Fibroblast of skin of left quadriceps (primary cell): ENCODE measurements at regions not wholly inside any gene's neighbourhood (a gene's known extent, or its start where the extent isn't known, plus 50 kb on each side); places are given as distances from the start of the nearest gene placed in this dataset.

Experiments
- DNase-seq, 2 experiments: peaks; one replicate each; pipeline ENCODE4 v3.0.0-alpha.2; 2013; ENCODE audit warnings: low read depth in 2 of 2

DNA sequence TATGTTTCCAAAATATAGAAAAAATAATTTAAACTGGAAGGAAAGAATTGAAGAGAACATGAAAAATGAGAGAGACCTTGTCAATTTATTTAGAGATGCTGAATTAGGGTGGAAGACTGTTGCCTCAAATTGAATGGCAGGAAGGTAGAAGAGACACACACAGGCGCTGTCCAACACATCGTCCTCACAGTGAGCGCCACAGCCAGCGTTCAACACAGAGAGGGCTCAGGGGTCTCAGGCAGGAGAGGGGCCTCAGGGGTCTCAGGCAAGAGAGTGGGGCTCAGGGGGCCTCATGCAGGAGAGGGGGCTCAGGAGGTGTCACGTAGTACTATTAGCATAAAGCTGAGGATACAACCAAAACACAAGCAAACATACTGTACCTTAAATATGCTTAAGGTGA lies 65.7 kb downstream of the TMEM18 start:
- DNase-seq, result no peak

DNA sequence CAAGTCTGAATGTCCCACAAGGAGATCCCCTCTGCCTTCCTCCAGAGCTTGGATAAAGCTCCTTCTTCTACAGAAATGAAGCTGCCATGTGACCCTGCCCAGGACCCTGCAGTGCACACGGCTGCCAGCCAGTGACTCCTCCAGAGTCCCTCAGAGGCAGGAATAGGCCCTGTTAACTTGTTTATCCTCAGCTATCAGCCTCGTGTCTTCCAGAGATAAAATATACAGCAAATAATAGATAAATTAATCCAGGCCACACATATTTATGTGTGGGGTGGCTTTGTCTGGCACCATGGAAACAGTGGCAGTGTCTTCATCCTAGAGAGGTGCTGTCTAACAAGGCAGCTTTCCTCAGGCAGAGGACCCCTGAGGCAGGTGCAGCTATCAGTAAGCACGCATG lies 66.7 kb downstream of the TMEM18 start:
- no peak for DNase-seq

DNA sequence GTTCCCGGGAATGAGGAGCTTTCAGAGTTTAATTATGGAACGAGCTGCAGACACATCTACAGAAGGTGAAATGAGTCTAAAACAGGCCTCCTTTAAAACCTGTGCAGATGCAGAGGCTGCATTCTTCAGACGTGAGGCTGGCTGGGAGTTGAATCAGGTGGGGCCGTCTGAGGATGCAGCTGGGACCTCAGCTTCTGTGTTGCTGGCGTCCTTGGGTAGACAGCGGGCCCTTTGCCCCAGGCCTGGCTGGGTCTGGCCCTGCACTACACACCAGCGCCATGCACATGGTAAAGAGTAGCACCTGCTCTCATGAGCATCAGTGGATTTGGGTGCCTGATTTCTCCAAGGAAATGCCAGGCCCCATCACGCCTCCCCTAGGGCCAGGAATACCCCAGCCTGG lies 67.3 kb downstream of the TMEM18 start:
- no peak for DNase-seq

DNA sequence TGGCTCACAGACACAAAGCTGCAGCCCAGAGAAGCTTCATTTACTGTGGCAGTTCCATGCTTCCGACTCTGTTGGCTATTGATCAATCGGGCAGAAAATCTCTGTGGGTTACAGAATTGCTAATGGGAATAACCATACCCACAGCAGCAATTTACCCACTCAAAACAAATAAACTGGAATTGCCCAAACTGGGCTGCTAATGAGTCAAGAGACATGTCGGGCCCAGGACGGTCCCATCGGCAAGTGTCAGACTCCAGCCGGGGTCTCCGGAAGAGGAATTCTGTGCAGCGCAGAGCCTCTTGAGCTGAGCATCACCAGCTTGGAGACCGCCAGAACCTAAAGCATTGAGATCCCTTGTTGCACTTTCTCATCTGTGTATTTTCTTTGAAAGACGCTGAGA lies 67.8 kb downstream of the TMEM18 start:
- DNase-seq, result no peak

DNA sequence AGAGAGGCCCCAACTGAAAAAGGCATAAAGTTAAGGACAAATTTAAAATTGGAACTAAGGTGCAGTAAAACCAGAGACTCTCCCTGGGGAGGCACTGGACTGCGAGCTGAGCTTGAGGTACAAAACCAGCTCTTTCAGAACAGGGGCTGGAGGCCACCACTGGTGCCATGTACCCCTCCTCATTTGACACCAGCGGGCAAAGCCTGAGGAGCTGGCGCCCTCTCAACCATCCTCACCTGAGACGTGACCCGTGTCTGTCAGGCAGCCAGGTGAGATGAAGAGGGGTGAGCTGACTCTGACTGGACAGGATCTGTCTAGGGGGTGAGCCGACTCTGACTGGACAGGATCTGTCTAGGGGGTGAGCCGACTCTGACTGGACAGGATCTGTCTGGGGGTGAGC lies 68.5 kb downstream of the TMEM18 start:
- no peak for DNase-seq

DNA sequence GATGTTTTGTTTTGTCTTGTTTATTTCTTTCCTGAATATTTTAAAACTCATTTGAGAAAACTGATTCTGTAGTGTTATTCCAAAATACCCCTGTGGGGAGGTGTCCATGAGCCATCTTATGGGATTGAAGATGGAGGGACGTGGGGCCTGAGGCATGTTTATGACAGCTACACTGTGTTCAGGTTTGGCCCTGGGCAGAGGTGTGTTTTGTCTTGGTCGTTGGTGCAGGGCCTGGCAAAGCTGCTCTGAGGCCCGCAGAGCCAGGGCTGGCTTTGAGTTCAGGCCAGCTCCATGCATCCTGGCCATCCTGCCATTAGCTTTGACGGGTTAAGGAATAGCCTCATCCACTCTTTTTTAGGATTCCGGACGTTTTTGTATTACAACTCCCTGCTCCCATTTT lies 68.9 kb downstream of the TMEM18 start:
- DNase-seq, result no peak

DNA sequence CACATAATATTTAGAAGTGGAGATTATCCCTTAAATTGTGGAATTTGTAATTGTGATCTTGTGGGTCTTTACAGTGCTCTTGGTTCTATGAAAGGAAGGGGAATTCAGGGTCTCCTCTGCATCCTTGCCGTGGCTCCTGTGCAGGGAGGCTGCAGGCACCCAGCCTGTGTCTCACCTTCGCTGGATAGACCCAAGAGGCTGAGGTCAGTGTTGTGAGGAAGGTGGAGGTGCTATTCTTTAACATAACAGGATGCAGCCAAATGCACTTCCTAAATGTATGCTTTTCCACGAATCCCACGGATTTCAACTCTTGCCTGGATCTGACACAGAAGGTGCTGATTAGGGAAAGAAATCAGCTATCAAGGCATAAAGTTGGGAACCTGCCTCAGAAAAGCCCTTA lies 69.5 kb downstream of the TMEM18 start:
- DNase-seq, result no peak

DNA sequence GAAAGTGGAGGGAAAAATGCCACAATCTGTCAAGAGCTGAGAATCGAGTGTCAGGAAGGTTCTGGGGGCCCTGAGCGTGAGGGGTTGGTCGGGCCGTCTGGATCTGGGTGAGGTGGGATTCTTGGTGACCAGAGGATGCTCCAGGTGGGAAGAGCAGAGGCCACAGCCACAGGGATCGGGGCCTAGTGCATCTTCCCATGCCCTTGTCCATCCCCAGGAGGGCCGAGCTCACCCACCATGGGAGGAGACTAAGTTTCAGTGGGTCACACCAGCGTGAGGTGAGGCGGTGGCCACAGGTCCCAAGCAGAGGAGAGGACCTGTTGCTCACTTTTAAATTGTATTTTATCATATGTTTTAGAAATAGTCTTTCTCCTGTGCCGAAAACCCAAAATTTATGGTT lies 70.0 kb downstream of the TMEM18 start:
- DNase-seq, result no peak

DNA sequence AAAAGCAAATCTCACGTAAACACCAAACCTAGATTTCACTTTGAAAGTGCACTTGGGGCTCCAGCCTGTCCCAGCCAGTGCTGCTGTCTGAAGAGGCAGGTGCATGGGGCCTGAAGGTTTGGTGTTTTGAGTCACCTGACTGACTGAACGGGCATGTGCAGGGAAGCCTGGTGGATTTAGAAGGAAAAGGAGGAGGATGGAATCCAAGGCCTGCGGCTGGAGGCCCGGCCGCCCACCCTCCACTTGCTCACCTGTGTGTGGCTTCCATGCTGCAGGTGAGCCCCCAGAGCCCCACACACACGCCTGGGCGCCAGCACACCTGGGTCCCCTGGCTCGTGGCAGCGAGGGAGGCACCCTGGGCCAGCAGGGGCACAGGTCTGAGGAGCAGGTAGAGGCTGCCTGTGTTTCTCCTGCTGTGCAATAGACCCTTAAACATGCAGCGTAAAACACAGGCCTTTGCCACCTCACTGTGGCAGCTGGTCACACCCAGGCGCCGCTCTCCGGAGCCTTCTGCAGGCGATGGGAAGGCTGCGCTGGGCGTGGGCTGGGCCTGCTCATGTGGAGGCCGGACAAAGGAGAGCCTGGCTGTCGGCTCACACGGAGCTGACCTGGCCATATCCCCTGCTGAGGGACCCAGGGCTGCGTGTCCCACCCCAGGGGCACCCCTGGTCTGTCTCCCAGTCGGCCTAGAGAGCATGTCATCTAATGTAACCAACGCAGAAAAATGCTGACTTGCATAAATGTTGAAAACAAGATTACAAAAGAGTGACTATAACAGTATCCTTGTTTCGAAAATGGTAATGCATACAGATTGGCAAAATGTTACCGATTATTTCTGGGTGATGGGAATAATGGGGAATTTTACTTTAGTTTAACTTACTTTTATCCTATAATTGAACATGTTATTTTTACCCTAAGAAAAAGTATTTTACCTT lies 71.3 kb downstream of the TMEM18 start:
- no peak for DNase-seq

DNA sequence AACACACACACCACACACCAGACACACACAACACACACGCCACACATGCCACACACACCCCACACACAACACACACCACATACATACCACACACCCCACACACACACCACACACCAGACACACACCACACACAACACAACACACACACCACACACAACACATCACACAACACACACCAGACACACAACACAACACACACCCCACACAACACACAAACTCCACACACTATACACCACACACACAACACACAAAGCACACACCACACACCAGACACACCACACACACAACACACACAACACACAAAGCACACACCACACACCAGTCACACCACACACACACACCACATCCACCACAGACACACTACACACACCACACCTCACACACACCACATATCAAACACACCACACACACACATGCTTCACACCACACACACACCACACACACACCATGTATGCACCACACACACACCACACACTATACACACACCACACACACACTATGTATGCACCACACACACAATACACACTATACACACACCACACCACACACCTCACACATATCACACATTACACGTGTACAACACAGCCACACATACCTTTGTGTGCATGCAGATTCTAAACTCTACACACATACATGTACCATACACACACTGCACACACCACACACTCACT lies 72.2 kb downstream of the TMEM18 start:
- DNase-seq, result no peak

DNA sequence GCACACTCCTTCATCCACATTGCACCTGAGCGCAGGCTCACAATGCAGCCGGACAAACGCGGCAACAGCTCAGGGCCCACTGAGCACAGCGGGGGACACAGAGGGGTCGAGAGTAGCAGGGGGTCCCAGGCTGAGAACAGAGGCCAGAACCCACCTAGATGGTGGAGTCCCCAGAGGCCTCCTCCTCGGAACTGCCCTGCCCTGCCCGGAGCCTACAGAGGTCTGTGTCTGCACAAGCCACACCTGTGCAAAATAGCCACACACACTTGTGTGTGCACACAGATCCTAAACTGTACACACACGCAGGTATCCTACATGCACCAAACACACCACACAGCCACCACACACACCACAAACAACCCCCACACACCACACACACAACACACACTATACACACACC lies 72.8 kb downstream of the TMEM18 start:
- no peak for DNase-seq

DNA sequence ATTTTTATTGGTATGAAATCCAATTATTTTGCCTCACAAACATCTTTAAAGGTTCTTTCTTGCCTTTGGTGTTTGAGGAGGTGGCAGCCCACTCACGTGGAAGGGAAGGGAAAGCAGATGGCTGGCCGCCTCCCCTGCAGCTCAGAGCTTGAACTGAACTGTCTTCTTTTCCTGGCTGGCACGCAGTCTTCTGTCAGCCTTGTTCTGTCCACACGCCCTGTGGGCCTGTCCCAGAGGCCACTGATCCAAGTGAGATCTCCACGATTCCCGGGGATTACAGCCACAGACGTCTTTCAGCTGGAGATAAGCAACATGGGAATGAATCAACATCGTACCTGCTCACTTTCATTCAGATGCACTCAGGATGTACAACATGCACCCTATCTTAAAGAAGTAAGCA lies 73.3 kb downstream of the TMEM18 start:
- no peak for DNase-seq

DNA sequence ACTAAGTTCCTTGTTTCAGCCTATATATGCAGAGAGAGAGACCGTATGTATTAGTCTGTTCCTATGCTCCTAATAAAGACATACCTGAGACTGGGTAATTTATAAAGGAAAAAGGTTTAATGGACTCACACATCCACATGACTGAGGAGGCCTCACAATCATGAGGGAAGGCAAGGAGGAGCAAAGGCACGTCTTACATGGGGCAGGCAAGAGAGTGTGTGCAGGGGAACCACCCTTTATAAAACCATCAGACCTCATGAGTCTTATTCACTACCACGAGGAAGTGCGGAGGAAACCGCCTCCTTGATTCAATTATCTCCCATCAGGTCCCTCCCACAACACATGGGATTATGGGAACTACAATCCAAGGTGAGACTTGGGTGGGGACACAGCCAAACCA lies 73.8 kb downstream of the TMEM18 start:
- DNase-seq, result no peak

DNA sequence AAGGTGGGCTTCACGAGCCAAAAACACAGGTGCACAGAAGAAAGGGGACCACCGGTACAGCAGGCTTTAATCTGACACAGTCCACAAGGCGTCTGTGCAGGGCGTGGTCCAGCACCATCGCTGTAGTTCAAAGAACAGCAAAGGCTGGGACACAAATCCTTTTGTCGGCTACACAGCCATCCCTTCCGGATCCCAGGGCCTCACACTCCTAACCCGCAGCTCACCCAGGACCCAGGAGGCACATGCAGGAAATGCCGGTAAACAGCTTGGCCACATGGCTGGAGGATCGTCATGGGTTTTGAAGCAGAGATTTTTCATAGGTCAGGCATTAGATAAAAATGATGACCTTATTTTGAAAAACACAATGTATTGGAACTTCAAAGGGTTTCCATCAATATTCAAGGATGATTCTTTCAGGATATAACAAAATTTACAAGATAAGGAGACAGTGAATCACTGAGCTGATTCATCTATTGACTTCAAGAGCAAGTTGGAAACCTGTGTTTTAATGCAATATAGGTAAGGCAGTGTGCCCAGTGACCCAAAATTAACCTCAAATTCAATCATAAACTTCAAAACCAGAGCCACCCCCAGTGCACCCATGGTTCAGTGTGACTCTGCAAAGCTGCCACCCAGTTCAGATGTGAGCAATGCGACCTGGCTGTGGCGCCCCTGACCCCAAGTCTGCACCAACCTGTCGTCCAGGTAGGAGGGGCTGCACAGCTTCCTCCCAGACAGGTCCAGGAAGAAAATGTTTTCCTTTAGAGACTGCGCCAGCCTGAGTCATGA lies 74.4 kb downstream of the TMEM18 start:
- DNase-seq, result no peak

DNA sequence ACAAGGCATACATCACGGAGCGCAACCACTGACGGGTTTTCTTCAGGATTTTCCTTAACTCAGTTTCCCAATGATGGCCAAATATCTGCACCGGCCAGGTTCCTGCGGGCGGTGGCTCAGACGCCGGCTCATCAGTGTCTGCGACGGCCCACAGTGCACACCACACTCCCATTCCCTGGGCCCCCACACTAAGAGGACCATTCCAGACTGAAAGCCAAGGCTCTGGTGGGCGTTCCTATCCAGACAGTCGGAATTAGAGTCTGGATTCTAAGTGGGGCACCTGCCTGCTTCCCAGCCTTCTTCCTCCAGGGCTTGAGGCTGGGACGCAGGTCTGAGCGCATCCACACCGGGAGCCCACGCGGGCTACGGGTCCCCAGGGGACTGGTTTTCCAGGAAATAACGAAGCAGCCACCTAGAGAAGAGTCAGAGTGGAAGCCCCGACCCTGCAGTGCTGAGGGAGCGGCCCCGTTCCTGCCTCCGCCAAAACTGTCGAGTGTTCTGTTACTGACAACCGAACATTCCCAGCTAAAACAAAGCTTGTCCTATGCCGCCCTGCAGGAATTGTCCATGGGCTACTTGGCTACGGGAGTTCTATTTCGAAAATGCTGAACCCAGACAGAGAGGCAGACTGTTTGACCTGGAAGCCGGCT lies 75.3 kb downstream of the TMEM18 start:
- no peak for DNase-seq

DNA sequence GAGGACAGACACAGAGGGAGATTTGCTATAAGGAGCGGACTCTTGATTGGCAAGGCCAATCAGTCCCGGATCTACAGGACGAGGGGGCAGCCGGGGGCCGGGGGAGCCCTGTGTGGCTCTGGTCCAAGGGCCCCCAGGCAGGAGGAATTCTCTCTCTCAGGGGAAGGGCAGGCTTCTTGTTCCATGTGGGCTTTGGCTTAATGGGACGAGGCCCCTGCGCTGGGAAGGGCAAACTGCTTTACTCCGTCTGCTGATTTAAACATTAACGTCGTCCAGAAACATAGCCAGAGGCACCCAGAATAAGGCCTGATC lies 75.9 kb downstream of the TMEM18 start:
- no peak for DNase-seq

DNA sequence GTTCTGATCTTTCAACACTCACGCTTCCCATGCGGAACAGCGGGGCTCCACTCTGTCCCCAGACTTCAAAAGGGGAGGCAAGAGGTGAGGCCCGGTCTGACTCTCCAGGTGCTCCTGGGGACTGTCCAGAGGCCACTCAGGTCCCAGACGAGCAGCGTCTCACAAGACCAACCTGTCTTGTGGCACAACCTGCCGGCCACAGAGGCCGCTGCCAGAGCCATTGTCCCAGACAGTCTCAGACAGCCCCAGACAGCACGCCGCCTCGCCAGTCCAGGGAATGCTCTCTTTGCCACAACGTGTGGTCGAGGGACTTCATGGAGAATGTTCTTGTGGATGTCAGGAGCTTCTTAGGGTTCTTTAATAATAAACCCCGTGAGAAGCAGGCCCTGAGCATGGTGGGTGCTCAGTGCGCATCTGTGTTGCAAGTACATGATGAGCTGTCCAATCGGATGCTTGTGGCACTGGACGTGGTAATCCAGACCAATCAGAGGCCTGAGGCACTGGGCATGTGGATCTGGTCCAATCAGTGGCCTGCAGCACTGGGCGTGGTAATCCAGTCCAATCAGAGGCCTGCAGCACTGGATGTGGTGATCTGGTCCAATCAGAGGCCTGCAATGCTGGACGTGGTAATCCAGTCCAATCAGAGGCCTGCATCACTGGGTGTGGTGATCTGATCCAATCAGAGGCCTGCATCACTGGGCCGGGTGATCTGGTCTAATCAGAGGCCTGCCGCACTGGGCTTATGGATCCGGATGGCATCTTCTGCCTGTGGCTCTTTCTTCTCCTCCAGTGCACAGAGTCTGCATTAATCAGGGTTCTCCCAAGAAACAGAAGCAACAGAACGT lies 76.4 kb downstream of the TMEM18 start:
- DNase-seq, result no peak

DNA sequence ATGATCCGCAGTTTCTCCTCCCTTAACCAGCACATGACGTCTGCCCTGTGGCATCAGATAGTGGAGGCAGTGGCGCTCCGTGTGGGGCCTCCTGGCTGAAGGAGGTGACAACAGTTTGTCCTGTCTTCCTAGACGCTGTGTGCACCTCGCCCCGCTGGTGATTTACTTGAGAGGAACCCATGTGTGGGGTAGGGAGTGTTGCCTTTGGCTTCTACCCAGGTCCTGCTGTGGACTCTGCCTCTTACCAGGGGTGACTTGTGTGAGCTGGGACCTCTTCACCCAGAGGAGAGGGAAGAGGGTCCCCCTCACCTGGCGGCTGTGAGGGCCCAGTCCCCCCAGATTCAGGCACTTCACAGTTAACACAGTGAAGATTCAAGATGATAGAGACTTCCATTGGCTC lies 77.6 kb downstream of the TMEM18 start:
- no peak for DNase-seq

DNA sequence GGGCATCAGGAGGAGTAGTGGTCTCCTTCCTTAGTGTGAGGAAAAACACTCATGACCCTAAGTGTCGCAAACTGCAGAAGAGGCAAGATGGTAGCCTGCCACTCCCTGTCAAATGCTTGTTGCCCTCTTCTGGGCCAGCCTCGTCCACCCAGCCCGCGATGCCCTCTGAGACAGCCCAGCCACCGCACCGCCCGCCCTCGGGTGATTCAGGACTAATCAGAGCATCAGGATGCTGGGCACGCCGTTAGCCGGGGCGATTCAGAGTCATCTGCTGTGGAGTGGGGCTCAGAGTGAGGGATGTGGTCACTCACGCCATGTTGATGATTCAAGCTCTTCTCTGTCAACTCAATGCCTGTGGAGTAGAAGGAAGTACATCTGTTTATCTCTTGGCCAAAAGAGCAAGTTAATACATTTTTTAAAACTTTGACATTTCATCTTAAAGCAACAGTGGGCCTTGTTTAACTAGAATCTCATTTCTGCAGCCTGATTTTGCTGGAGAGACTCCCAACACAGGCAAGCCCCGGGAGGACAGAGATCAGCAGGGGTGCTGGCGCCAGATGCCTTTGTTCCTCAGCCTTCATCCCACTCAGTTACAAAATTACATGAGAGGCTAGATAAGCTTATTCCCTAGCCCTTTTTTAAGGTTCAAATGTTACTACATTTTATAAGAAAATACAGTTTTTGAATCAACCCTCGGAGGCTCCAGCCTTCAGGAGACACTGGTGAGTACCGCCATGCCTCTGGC lies 79.0 kb downstream of the TMEM18 start:
- DNase-seq, result no peak

DNA sequence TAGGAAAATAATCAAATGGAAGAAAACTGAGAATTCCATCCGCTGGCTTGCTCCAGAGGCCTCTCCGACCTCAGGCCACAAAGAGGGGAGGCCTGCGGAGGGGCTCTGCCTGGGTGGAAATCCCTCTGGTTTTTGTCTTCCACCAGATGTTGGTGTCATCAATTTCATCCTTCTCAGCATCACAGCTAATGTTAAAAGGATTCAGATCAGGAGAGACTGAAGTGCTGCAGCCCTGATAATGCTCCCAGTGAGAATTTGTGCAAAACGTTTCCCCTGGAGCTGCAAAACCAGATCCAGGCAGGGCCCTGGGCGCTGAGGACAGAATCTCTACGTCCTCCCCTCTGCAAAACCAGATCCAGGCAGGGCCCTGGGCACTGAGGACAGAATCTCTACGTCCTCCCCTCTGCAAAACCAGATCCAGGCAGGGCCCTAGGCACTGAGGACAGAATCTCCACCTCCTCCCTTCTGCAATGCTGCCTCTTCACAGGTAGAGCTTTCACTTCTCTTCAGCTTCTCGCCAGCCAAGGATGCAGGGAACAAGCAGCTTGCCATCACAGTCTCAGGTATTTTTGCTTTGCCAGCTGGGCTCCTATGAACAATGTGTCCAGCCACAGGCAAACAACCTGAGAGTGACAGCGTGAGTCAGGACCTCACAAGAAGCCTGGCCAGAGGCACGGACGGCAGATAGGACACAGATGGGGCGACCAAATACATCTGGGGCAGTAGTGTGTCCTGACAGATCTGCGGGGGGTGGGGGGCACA lies 81.2 kb downstream of the TMEM18 start:
- DNase-seq, result no peak
